HG03064 (cell line): ENCODE measurements at regions not wholly inside any gene's neighbourhood (a gene's known extent, or its start where the extent isn't known, plus 50 kb on each side); places are given as distances from the start of the nearest gene placed in this dataset.

ENCODE experiments used
- ATAC-seq: cut with Tn5 transposase; IDR thresholded peaks from one replicate; pipeline ENCODE4 v1.9.1; 2021; ENCODE audit warnings: low read depth; ENCODE audit not compliant: unreplicated experiment

GRCh38 chr3:102741694-102742093, 306.9 kb downstream of the ZPLD1 start:
- ATAC-seq = no peak

GRCh38 chr3:102745881-102746280, 311.1 kb downstream of the ZPLD1 start:
- no peak for ATAC-seq

GRCh38 chr3:102747611-102748010, 312.8 kb downstream of the ZPLD1 start:
- no peak for ATAC-seq

DNA sequence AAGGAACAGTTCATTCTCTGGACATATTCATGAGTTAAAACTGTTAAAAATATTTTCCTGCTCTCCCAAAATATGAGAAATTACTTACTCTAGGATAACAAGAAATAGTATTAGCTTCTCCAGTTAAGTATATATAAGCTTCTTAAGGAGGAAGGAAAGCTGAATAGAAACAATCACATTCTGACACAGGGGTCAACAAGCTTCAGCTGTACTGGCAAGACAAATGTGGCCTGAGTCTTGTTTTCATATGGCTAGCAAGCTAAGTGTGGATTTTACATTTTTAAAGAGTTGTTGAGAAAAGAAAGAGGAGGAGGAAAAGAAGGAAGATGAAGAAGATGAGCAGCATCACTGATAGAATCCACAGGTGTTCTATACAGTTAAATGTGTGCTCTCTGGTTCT, 313.8 kb downstream of the ZPLD1 start:
- ATAC-seq = no peak

- no peak for ATAC-seq
Observed at GRCh38 chr3:102750322-102750721, 315.5 kb downstream of the ZPLD1 start.

DNA sequence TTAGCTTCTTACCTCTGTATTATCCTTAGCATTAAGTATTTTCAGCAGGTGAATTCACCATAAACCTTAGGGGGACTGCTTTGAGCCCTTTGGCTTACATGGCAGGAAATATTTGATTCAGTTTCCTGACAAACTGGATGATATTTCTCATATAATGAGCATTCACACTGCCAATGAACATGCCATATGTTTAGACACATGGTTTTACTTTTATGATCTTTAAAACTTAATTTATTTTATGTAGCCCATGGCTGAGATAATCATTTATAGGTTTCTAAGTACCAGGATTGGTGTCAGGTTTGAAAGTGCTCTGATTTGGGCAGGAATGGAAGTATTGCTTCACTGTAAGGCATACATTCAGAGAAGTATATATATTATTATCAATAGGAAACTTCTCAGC, 319.1 kb downstream of the ZPLD1 start:
- ATAC-seq = no peak

- no peak for ATAC-seq
Observed at GRCh38 chr3:102756706-102757105, 321.9 kb downstream of the ZPLD1 start.

- ATAC-seq = no peak
Observed at GRCh38 chr3:102757950-102758349, 323.1 kb downstream of the ZPLD1 start.

DNA sequence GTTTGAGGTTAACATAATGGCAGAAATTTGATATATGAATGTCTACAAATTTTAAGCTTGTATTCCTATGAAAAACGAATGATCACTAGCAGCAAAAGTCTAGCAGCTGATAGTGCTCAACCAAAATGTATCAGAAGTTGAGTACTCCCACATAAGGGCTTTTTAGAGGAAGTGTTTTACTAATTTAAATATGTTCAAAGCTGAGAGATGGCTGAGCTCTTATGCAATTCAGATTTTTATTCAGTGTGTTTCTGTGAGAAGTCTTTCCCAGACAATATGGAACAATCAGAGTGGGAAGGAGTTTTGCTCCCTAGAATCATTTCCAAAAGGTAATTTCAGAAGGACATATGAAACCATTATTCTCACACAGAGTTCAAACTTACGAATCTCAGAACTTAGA, 327.0 kb downstream of the ZPLD1 start:
- ATAC-seq = no peak

DNA sequence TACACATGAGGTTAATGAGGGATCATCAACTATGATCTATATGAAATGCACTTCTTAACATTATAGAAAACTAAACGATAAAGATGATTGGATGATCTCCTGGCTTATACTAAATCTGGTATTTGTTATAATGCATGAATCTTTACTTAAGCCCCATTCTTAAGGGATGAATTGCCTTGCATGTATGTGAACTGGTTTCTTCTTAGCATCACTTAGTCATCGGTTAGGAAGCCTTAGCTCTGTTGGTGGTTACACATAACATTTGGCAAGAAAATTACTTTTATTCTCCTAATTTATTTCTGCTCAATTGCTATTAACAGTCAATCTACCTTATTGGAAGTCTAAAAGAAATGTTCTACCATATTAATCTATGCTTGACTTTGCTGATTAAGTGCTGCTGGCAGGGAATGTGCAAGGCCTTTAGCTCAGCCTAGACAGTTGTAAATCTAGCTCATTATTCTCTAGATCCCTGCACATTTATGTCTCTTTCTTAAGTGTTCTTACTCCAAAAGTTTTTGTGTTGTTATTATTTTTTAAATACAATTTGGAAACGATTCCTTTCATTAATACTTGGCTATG, 356.0 kb downstream of the ZPLD1 start:
- no peak for ATAC-seq

GRCh38 chr3:102791641-102792589, 357.1 kb downstream of the ZPLD1 start:
- no peak for ATAC-seq

- no peak for ATAC-seq
Observed at GRCh38 chr3:102796804-102797203, 362.0 kb downstream of the ZPLD1 start.

DNA sequence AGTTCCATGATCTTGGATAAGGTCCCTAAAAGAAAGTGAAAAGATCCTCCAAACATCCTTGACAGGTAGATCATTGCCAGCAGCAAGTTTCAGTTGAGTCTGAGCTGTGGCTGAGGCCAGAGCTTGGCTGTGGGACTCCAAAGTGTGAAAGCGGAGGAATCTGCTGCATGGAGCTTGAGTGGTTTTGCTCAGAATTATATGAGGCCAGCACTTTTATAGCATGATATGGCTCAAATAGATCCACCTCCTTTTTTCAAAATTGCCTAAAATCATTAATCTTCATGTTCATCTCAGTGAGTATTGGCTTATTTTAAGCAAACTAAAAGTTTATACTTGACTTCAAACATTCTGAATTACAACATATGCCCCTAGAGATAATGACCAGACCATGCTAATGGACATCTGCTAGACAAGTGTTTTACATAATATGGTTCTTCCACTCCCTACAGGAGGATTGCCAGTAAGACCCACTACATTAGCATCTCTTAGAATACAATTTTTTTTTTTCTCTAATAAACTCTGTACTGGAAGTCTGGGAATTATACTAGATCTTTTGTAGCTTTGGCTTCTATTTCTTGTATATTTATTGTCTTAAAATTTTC, 368.1 kb downstream of the ZPLD1 start:
- ATAC-seq = no peak

GRCh38 chr3:102810937-102811336, 376.1 kb downstream of the ZPLD1 start:
- no peak for ATAC-seq

DNA sequence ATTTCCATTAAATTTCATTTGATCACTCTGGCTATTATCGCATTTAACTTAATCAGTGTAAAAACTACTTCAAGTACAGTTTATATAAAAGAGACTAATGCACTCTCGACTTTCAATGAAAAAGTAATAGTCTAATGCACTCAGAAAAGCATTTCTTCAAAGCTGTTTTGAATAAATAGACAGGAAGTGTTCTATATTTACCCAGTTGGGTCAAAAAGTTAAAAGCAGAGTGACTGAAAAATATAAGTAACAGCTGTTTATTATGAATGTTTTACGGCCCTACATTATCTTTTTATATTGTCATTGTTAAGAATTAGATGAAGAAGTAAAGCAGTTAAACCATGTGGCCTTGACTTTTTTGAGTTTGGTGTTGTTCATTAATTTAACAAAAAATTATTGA, 391.8 kb downstream of the ZPLD1 start:
- ATAC-seq = no peak

GRCh38 chr3:102827386-102827785, 392.6 kb downstream of the ZPLD1 start:
- ATAC-seq = no peak

DNA sequence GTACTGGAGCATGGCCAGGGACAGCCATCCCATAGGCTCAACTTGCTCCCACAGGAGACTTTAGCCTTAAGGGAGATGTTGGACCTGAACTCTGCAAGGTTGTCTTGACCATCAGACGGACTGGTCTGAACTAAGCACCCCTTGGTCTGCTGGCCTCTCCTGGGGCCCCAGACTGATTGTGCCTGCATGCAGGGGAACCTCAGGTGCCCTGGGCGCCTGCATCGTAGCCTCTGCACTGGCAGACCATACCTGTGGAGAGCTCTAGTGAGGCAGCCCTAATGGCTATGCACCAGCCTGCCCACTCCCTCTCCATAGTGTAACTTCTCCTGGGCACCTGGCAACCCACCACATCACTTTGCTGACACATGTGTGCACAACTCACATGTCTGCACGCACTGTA, 395.6 kb downstream of the ZPLD1 start:
- no peak for ATAC-seq

- ATAC-seq = no peak
Observed at GRCh38 chr3:102841866-102842265, 407.1 kb downstream of the ZPLD1 start.

DNA sequence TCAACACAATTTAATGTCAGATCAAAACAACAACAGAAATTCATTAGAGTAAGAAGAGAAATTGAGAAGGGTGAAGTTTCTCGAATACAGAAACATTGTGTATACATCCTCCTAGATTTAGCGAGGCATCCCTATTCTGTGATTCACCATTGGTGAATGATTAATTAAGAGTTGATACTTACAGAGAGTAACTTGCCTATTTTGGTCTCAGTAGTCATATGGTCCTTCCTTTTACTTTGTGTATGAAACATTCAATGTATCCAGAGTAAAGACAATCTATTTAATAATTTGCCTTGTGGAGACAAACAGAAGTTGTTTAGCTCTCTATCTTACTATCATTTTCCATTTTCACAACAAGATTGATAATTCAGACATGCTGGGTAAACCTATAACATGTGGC, 432.0 kb downstream of the ZPLD1 start:
- ATAC-seq = no peak

DNA sequence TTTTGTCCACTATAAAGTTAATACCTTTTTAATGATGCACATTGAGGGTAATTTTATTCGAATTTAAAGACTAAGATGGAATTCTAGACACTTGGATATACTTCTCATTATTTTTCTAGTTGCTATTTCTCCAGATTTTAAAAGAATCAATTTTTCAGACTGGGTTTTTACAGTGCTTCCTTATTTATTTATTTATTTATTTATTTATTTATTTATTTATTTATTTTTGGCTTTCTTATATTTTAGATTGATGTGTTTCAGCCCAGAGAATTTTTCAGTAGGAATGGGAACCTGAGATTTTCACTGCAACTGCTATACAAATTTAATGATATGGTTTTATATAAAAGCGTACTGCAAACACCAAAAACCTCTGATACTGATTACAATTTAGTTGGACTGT, 448.7 kb downstream of the ZPLD1 start:
- no peak for ATAC-seq

GRCh38 chr3:102885289-102885688, 450.5 kb downstream of the ZPLD1 start:
- no peak for ATAC-seq

GRCh38 chr3:102887431-102887830, 452.6 kb downstream of the ZPLD1 start:
- no peak for ATAC-seq
